Left ventricle myocardium superior (tissue), 1 donor: ENCODE measurements at regions not wholly inside any gene's neighbourhood (a gene's known extent, or its start where the extent isn't known, plus 50 kb on each side); places are given as distances from the start of the nearest gene placed in this dataset.

Source experiments
- ATAC-seq: fragments of 200-7000 bp; cut with Tn5 transposase; one replicate; pipeline ENCODE4 v1.9.1; 2020; ENCODE audit warnings: mild to moderate bottlenecking, moderate library complexity
- DNase-seq: peaks from one replicate; pipeline ENCODE4 v3.0.0-alpha.2; 2020
- intact Hi-C: fragments of 100-400 bp; cut with micrococcal nuclease; formaldehyde crosslinking; loops from one replicate; pipeline ENCODE4 v1.11.0; 2022
- donor health status: DM: no; HTN: yes; CAD: no; lungs with severe emphysema.

GRCh38 chr21:43364261-43364510 is 62.7 kb downstream of the SIK1 start:
- DNase-seq (no peak), ATAC-seq (no peak)
- intact Hi-C loops = no loop called here

GRCh38 chr21:43363506-43364260 is 63.2 kb downstream of the SIK1 start:
- intact Hi-C loops = no loop called here
- ATAC-seq (no peak), DNase-seq (no peak)

- intact Hi-C loops = no loop called here
- DNase-seq = no peak
- no peak for ATAC-seq
These were observed 64.0 kb downstream of the SIK1 start for GRCh38 chr21:43362915-43363314.

- DNase-seq (peak; percentile 87), ATAC-seq (peak; percentile 83)
- intact Hi-C loops = no loop called here
These were observed 64.6 kb downstream of the SIK1 start for GRCh38 chr21:43362321-43362791.

- peak; percentile 89 for ATAC-seq
- peak; percentile 77 for DNase-seq
- intact Hi-C loops = no loop called here
These were observed 65.2 kb downstream of the SIK1 start for GRCh38 chr21:43361493-43362296.

- intact Hi-C loops = no loop called here
- DNase-seq = peak; percentile 68
- ATAC-seq = peak; percentile 57
These were observed 65.8 kb downstream of the SIK1 start for GRCh38 chr21:43361127-43361492.

GRCh38 chr21:43360441-43361126 is 66.3 kb downstream of the SIK1 start:
- DNase-seq (no peak), ATAC-seq (no peak)
- intact Hi-C loops = no loop called here

GRCh38 chr21:43358940-43359822 is 67.8 kb downstream of the SIK1 start:
- intact Hi-C loops = no loop called here
- DNase-seq (no peak), ATAC-seq (no peak)

- intact Hi-C loops = no loop called here
- DNase-seq (no peak), ATAC-seq (no peak)
These were observed 69.1 kb downstream of the SIK1 start for GRCh38 chr21:43357715-43358430.

GRCh38 chr21:43355925-43356289 is 71.0 kb downstream of the SIK1 start:
- DNase-seq (no peak), ATAC-seq (no peak)
- intact Hi-C loops = no loop called here

GRCh38 chr21:43355266-43355924 is 71.5 kb downstream of the SIK1 start:
- intact Hi-C loops = no loop called here
- DNase-seq = no peak
- ATAC-seq = no peak

GRCh38 chr21:43354666-43355065 is 72.3 kb downstream of the SIK1 start:
- intact Hi-C loops = no loop called here
- DNase-seq (no peak), ATAC-seq (no peak)

- ATAC-seq = no peak
- DNase-seq = no peak
- intact Hi-C loops = no loop called here
These were observed 72.9 kb downstream of the SIK1 start for GRCh38 chr21:43354026-43354420.

- ATAC-seq (no peak), DNase-seq (no peak)
- intact Hi-C loops = no loop called here
These were observed 73.5 kb downstream of the SIK1 start for GRCh38 chr21:43353282-43354025.

- DNase-seq (no peak), ATAC-seq (no peak)
- intact Hi-C loops = no loop called here
These were observed 74.2 kb downstream of the SIK1 start for GRCh38 chr21:43352568-43353281.

GRCh38 chr21:43352154-43352537 is 74.8 kb downstream of the SIK1 start:
- intact Hi-C loops = no loop called here
- ATAC-seq (no peak), DNase-seq (no peak)

- DNase-seq (no peak), ATAC-seq (no peak)
- intact Hi-C loops = no loop called here
These were observed 75.3 kb downstream of the SIK1 start for GRCh38 chr21:43351501-43352153.
